Endodermal cell (in vitro differentiated cells): ENCODE measurements at regions not wholly inside any gene's neighbourhood (a gene's known extent, or its start where the extent isn't known, plus 50 kb on each side); places are given as distances from the start of the nearest gene placed in this dataset.

Source experiments
- DNase-seq: peaks from one replicate; pipeline ENCODE4 v3.0.0-alpha.2; 2017
- H3K27ac ChIP-seq: 2 replicates; pipeline ENCODE4 v1.5.1; 2013; ENCODE audit warnings: mild to moderate bottlenecking, low read depth, low read length, moderate library complexity
- H3K27me3 ChIP-seq: 2 replicates; pipeline ENCODE4 v1.6.1; 2013; ENCODE audit warnings: mild to moderate bottlenecking, low read length, moderate library complexity; ENCODE audit not compliant: insufficient read depth, control insufficient read depth, poor library complexity, severe bottlenecking
- H3K36me3 ChIP-seq: 2 replicates; pipeline ENCODE4 v1.7.0; 2013; ENCODE audit warnings: mild to moderate bottlenecking, low read length, moderate library complexity; ENCODE audit not compliant: control insufficient read depth, insufficient read depth
- H3K4me1 ChIP-seq: one replicate; pipeline ENCODE4 v1.7.0; 2013; ENCODE audit warnings: low read length; ENCODE audit not compliant: control insufficient read depth, insufficient read depth
- H3K4me3 ChIP-seq: 2 replicates; pipeline ENCODE4 v1.5.1; 2013; ENCODE audit warnings: mild to moderate bottlenecking, low read length, moderate library complexity
- H3K9ac ChIP-seq: 2 replicates; pipeline ENCODE4 v1.6.1; 2013; ENCODE audit warnings: mild to moderate bottlenecking, low read length, moderate library complexity; ENCODE audit not compliant: poor library complexity, severe bottlenecking; ENCODE audit errors: extremely low read depth
- H3K9me3 ChIP-seq: 2 replicates; pipeline ENCODE4 v1.6.1; 2013; ENCODE audit warnings: mild to moderate bottlenecking, low read length, moderate library complexity; ENCODE audit not compliant: control insufficient read depth
- H3K27ac Mint-ChIP-seq: 2 replicates; pipeline ENCODE4 v1.8.0; 2020; ENCODE audit warnings: mixed read lengths
- H3K27me3 Mint-ChIP-seq: 2 replicates; pipeline ENCODE4 v1.8.0; 2021; ENCODE audit warnings: mild to moderate bottlenecking, mixed read lengths; ENCODE audit not compliant: insufficient read depth
- H3K36me3 Mint-ChIP-seq: 2 replicates; pipeline ENCODE4 v1.8.0; 2020; ENCODE audit warnings: low read depth, mixed read lengths
- H3K4me1 Mint-ChIP-seq: 2 replicates; pipeline ENCODE4 v1.8.0; 2020; ENCODE audit warnings: mixed read lengths
- H3K4me3 Mint-ChIP-seq: 2 replicates; pipeline ENCODE4 v1.8.0; 2020; ENCODE audit warnings: mild to moderate bottlenecking, moderate library complexity, mixed read lengths
- H3K9me3 Mint-ChIP-seq: 2 replicates; pipeline ENCODE4 v1.8.0; 2020; ENCODE audit warnings: mild to moderate bottlenecking, mixed read lengths
- WGBS, 2 experiments: methylation state at CpG; one replicate each; pipeline versions ENCODE4 v1.1.5 to v1.1.7; 2013; ENCODE audit warnings: missing lambda C conversion rate in 2 of 2, mixed read lengths in 1 of 2; ENCODE audit not compliant: insufficient coverage in 1 of 2, insufficient read length in 1 of 2; 5-methylcytosine and 5-hydroxymethylcytosine counted together
- TF ChIP-seq, protein P1 (sequence below): fragments of 200-600 bp; sonication (generic); conservative IDR thresholded peaks from 2 replicates; pipeline ENCODE4 v1.5.0; 2021; ENCODE audit warnings: antibody characterized with exemption, mild to moderate bottlenecking

DNA sequence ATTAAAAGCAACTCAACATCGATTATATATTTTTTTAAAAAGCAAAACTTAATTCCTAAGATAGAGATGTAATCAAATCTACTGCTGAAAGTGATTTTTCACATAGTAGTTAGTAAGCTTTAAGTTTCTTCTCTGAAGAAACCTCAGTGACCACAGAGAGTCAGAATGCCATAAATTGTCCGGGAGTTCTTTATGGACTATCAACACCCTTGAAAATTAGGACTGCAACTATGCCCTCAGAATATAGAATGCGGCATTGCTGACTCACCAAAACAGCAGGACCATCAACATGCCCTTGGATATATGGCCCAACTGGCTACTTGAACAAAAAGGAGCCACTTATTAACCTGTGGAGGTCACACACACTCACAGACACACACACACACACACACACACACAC, 228.9 kb upstream of the SNX2 start:
- Histone ChIP-seq H3K4me3 (no peak overlapping the region), H3K9ac (no peak overlapping the region), H3K36me3 (no peaks in the 10 kb centered on the region), H3K9me3 (no peaks in the 10 kb centered on the region), H3K27me3 (no peaks in the 10 kb centered on the region), H3K27ac (no peak overlapping the region), H3K4me1 (no peaks in the 10 kb centered on the region)
- TF ChIP-seq, protein P1, sequence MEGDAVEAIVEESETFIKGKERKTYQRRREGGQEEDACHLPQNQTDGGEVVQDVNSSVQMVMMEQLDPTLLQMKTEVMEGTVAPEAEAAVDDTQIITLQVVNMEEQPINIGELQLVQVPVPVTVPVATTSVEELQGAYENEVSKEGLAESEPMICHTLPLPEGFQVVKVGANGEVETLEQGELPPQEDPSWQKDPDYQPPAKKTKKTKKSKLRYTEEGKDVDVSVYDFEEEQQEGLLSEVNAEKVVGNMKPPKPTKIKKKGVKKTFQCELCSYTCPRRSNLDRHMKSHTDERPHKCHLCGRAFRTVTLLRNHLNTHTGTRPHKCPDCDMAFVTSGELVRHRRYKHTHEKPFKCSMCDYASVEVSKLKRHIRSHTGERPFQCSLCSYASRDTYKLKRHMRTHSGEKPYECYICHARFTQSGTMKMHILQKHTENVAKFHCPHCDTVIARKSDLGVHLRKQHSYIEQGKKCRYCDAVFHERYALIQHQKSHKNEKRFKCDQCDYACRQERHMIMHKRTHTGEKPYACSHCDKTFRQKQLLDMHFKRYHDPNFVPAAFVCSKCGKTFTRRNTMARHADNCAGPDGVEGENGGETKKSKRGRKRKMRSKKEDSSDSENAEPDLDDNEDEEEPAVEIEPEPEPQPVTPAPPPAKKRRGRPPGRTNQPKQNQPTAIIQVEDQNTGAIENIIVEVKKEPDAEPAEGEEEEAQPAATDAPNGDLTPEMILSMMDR = no peak
- Mint-ChIP-seq H3K4me3 (no peak overlapping the region), H3K4me1 (peaks cover 2% of the 10 kb centered on the region), H3K36me3 (no peaks in the 10 kb centered on the region), H3K27ac (no peak overlapping the region), H3K9me3 (peaks cover 3% of the 10 kb centered on the region), H3K27me3 (no peaks in the 10 kb centered on the region)
- 88 to 94% methylated on average over 2 to 3 of the region's 3 CpGs for WGBS, 2 experiments
- no peak for DNase-seq

- no peak for DNase-seq
- H3K9me3 Mint-ChIP-seq = peaks cover 3% of the 10 kb centered on the region
- no peak overlapping the region for H3K27ac ChIP-seq
- peaks cover 2% of the 10 kb centered on the region for H3K4me1 Mint-ChIP-seq
- H3K4me3 Mint-ChIP-seq = no peak overlapping the region
- H3K27ac Mint-ChIP-seq = no peak overlapping the region
- H3K36me3 ChIP-seq = no peaks in the 10 kb centered on the region
- H3K27me3 ChIP-seq = no peaks in the 10 kb centered on the region
- no peaks in the 10 kb centered on the region for H3K27me3 Mint-ChIP-seq
- 96 to 100% methylated on average over 1 to 2 of the region's 2 CpGs for WGBS, 2 experiments
- no peak overlapping the region for H3K9ac ChIP-seq
- H3K36me3 Mint-ChIP-seq = no peaks in the 10 kb centered on the region
- TF ChIP-seq, protein P1 = no peak
- H3K4me1 ChIP-seq = no peaks in the 10 kb centered on the region
- no peak overlapping the region for H3K4me3 ChIP-seq
- H3K9me3 ChIP-seq = no peaks in the 10 kb centered on the region
Measured at GRCh38 chr5:122547219-122547618, 227.7 kb upstream of the SNX2 start.

DNA sequence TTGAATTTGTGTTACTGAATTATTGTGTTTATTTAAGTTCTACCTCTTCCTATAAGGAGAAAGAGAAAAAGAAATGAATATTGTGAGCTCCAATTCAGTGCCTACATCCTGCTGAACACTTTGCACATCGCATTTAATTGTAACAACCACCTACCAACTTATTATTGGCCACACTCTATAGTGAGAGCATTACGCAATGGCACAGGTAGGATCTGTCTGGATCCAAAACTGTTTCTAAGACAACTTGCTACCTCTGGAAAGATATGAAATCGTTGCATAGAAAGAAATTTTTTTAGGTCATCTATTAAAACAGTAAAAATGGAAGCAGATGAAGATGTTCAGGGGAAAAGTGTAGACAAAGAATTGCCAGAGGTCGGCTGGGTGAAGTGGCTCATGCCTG, 227.2 kb upstream of the SNX2 start:
- Mint-ChIP-seq H3K4me3 (no peak overlapping the region), H3K36me3 (no peaks in the 10 kb centered on the region), H3K4me1 (peaks cover 2% of the 10 kb centered on the region), H3K27me3 (no peaks in the 10 kb centered on the region), H3K9me3 (peaks cover 3% of the 10 kb centered on the region), H3K27ac (no peak overlapping the region)
- WGBS, 2 experiments = 89 to 91% methylated on average over 3 to 4 of the region's 4 CpGs
- TF ChIP-seq, protein P1 = no peak
- no peak overlapping the region for H3K27ac ChIP-seq
- H3K36me3 ChIP-seq = no peaks in the 10 kb centered on the region
- no peak for DNase-seq
- no peak overlapping the region for H3K9ac ChIP-seq
- H3K27me3 ChIP-seq = no peaks in the 10 kb centered on the region
- H3K4me1 ChIP-seq = no peaks in the 10 kb centered on the region
- no peaks in the 10 kb centered on the region for H3K9me3 ChIP-seq
- no peak overlapping the region for H3K4me3 ChIP-seq
